ENCODE measurements at regions not wholly inside any gene's neighbourhood (a gene's known extent, or its start where the extent isn't known, plus 50 kb on each side); places are given as distances from the start of the nearest gene placed in this dataset.
"Not testable (repeated sequence)": the region's sequence is repeated elsewhere in the genome, so short reads cannot be mapped to it uniquely, and the experiment has no call there.

DNA sequence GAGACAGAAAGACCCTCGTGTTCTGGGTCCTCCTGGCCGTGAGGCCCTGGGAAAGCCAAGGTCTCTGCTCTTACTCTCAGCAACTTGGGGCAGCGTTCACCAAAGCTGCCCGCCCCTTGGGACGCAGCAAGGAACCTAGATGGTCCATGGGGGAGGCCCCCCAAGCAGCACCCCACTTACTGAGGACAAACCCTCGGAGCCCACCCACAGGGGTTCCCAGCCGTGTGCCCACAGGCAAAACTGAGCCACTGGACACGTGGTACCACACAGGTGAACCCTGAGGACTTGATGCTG is 166.2 kb upstream of the IQSEC1 start:
- Histone ChIP-seq H3K9me3 (replicated peaks) (no peaks in the 10 kb centered on the region), H3K27me3 (replicated peaks) (no peaks in the 10 kb centered on the region), H3K4me1 (replicated peaks) (no peaks in the 10 kb centered on the region), H3K36me3 (no peaks in the 10 kb centered on the region), H3K27ac (no peak overlapping the region), H3K4me3 (no peak overlapping the region)
- DNase-seq (ENCODE audit: low read depth in 1 of 2, low spot score in 2 of 2), result no peak

DNA sequence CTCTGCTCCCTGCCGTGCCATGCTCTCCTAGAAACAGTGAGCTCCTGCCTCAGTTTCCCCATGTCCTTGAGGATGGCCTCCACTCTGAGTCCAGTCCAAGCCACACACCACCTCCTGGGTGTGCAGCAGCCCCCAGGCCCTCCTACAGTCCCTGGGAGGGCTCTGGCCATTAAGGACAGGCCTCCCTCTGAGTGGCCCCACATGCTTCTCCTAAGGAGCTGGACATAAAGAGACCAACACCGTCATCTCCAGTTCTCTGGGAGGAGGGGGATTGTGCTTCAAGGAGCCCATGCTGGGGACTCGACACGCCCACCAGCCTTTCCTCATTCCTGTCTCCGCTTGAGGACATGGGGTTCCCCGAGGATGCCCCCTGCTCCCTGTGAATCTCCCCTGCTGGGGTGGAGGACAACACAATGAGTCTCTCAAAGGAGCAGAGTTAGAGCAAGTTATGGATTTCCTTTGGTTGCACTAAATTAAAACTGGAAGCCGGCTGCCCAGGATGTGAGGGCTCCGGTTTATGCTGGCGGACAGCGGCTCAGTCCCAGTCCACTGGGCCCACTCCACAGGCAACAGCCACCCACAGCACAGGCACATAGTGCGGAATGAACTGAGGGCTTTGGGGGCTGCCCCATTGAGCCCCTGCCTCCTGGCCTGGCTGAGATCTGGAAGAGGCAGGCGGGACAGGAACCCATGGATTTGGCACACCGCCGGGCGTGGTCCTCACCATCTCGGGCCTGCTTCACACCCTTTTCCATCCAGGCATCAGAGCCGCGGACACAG is 165.6 kb upstream of the IQSEC1 start:
- no peaks in the 10 kb centered on the region for H3K4me1 ChIP-seq (replicated peaks)
- H3K27ac ChIP-seq, result no peak overlapping the region
- no peak overlapping the region for H3K4me3 ChIP-seq
- H3K9me3 ChIP-seq (replicated peaks), result no peaks in the 10 kb centered on the region
- H3K27me3 ChIP-seq (replicated peaks), result no peaks in the 10 kb centered on the region
- H3K36me3 ChIP-seq, result no peaks in the 10 kb centered on the region
- DNase-seq (ENCODE audit: low read depth in 1 of 2, low spot score in 2 of 2), result no peak

GRCh38 chr3:13237776-13238490 is 164.7 kb upstream of the IQSEC1 start:
- H3K4me3 ChIP-seq, result no peak overlapping the region
- no peaks in the 10 kb centered on the region for H3K36me3 ChIP-seq
- no peaks in the 10 kb centered on the region for H3K9me3 ChIP-seq (replicated peaks)
- H3K4me1 ChIP-seq (replicated peaks), result no peaks in the 10 kb centered on the region
- DNase-seq (ENCODE audit: low read depth in 1 of 2, low spot score in 2 of 2), result no peak
- H3K27ac ChIP-seq, result no peak overlapping the region
- no peaks in the 10 kb centered on the region for H3K27me3 ChIP-seq (replicated peaks)

DNA sequence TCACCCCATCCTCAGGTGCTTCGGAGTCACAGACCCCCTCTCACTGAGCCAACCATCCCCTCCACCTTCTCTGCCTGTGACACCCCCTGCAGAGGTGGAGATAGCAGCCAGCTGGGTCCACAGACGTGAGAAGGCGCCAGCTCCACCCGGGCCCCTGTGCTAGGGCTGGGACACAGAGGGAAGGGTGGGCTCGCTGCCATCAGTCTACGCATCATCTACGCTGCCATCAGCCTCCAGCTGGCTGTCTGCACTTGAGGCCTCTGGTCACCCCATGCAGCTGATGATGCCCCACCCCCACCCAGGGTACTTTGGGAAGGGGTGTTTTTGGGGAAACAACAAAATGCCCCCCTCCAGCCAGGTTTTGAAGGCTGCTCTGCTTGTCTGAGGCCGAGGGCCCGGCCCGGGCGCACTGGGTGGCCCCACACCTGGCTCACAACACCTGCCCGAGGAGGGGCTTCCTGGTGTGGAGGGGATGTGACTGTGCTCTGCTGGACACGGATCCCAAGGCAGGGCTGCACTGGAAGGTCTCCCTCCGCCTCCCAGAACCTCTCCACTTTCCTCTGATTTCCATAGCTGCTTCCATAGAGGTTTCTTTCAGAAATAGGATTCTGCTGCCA is 163.4 kb upstream of the IQSEC1 start:
- Histone ChIP-seq H3K27ac (no peak overlapping the region), H3K4me1 (replicated peaks) (no peaks in the 10 kb centered on the region), H3K9me3 (replicated peaks) (no peaks in the 10 kb centered on the region), H3K4me3 (no peak overlapping the region), H3K27me3 (replicated peaks) (no peaks in the 10 kb centered on the region), H3K36me3 (no peaks in the 10 kb centered on the region)
- no peak for DNase-seq (ENCODE audit: low read depth in 1 of 2, low spot score in 2 of 2)

GRCh38 chr3:13235897-13236296 is 162.7 kb upstream of the IQSEC1 start:
- Histone ChIP-seq H3K4me1 (replicated peaks) (no peaks in the 10 kb centered on the region), H3K27me3 (replicated peaks) (no peaks in the 10 kb centered on the region), H3K4me3 (no peak overlapping the region), H3K9me3 (replicated peaks) (no peaks in the 10 kb centered on the region), H3K27ac (no peak overlapping the region), H3K36me3 (no peaks in the 10 kb centered on the region)
- DNase-seq (ENCODE audit: low read depth in 1 of 2, low spot score in 2 of 2), result no peak

DNA sequence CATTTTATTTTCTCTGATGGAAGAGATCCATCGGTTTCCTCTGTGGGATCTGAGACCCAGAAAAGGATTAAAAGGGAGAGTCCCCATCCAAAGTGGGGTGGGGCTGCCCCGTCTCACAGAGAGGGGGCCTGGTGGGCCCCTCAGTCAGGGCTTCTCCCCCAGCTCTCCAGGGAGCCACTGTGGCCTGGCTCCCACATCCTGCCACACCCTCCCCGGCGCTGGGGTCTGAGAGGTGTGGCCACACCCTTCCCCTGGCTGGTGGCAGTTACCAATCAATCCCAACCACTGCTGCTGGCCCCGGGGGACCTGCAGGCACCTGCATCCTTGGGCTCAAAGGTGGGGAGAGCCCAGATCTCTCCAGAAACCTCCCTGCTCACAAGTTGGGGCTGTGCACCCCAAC is 161.8 kb upstream of the IQSEC1 start:
- Histone ChIP-seq H3K27ac (no peak overlapping the region), H3K9me3 (replicated peaks) (no peaks in the 10 kb centered on the region)

GRCh38 chr3:13234666-13235065 is 161.4 kb upstream of the IQSEC1 start:
- DNase-seq (ENCODE audit: low read depth in 1 of 2, low spot score in 2 of 2), result no peak
- H3K4me1 ChIP-seq (replicated peaks), result no peaks in the 10 kb centered on the region
- no peaks in the 10 kb centered on the region for H3K36me3 ChIP-seq
- no peak overlapping the region for H3K27ac ChIP-seq
- H3K27me3 ChIP-seq (replicated peaks), result no peaks in the 10 kb centered on the region
- H3K9me3 ChIP-seq (replicated peaks), result no peaks in the 10 kb centered on the region
- H3K4me3 ChIP-seq, result no peak overlapping the region

More for the DNA sequence above, 161.8 kb upstream of the IQSEC1 start:
- no peak overlapping the region for H3K4me3 ChIP-seq
- H3K27me3 ChIP-seq (replicated peaks), result no peaks in the 10 kb centered on the region
- H3K4me1 ChIP-seq (replicated peaks), result no peaks in the 10 kb centered on the region
- DNase-seq (ENCODE audit: low read depth in 1 of 2, low spot score in 2 of 2), result no peak
- H3K36me3 ChIP-seq, result no peaks in the 10 kb centered on the region

- H3K27ac ChIP-seq, result no peak overlapping the region
- no peaks in the 10 kb centered on the region for H3K36me3 ChIP-seq
- H3K4me3 ChIP-seq, result no peak overlapping the region
- H3K9me3 ChIP-seq (replicated peaks), result no peaks in the 10 kb centered on the region
- H3K27me3 ChIP-seq (replicated peaks), result no peaks in the 10 kb centered on the region
- DNase-seq (ENCODE audit: low read depth in 1 of 2, low spot score in 2 of 2), result no peak
- H3K4me1 ChIP-seq (replicated peaks), result no peaks in the 10 kb centered on the region
These were observed 160.6 kb upstream of the IQSEC1 start for GRCh38 chr3:13233487-13234485.

DNA sequence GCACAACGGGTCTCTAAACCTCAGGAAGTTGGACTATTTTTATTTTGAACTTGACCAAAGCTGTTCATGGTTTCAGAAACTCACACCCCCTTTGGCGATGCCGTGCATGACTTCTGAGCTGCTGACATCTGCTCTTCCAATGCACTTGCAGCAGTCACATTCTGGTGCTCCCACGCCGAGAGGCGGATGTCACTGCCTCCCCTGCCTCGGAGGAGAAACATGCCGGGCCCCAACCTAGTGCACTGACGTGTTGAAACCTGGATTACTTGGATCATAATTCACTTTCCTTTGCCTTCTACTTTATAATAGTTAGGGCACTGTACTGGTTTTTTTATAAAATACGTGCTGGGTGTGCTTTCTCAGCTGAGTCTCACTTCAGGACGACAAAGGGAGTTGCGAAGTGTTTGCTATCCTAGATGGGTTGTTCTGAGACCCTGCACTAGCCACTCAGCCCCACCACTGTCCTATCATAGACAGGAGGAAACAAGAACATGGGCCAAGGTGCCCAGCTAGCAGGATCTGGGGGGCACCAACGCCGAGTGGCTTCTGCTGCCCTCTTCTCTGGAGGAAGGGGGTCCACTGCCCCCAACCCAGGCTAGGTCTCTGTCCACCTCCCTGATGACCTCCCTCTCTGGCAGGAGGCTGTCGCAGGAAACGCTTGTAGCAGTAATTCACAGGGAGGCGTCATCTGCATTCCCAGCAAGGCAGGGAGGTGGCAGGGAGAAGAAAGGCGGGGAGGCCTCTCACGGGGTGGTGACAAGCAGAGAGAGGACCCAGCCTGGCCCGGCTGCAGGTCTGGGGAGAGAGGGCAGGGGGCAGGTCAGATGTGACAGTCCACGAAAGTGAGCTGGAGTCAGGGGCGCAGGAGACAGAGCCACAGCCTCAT is 158.8 kb upstream of the IQSEC1 start:
- no peaks in the 10 kb centered on the region for H3K36me3 ChIP-seq
- H3K27me3 ChIP-seq (replicated peaks), result no peaks in the 10 kb centered on the region
- no peak overlapping the region for H3K27ac ChIP-seq
- H3K4me3 ChIP-seq, result no peak overlapping the region
- no peaks in the 10 kb centered on the region for H3K4me1 ChIP-seq (replicated peaks)
- H3K9me3 ChIP-seq (replicated peaks), result no peaks in the 10 kb centered on the region
- DNase-seq (ENCODE audit: low read depth in 1 of 2, low spot score in 2 of 2), result no peak

GRCh38 chr3:13229273-13229949 is 156.2 kb upstream of the IQSEC1 start:
- no peak overlapping the region for H3K27ac ChIP-seq
- no peaks in the 10 kb centered on the region for H3K36me3 ChIP-seq
- DNase-seq (ENCODE audit: low read depth in 1 of 2, low spot score in 2 of 2), result no peak
- no peak overlapping the region for H3K4me3 ChIP-seq
- H3K9me3 ChIP-seq (replicated peaks), result no peaks in the 10 kb centered on the region
- no peaks in the 10 kb centered on the region for H3K4me1 ChIP-seq (replicated peaks)
- no peaks in the 10 kb centered on the region for H3K27me3 ChIP-seq (replicated peaks)

DNA sequence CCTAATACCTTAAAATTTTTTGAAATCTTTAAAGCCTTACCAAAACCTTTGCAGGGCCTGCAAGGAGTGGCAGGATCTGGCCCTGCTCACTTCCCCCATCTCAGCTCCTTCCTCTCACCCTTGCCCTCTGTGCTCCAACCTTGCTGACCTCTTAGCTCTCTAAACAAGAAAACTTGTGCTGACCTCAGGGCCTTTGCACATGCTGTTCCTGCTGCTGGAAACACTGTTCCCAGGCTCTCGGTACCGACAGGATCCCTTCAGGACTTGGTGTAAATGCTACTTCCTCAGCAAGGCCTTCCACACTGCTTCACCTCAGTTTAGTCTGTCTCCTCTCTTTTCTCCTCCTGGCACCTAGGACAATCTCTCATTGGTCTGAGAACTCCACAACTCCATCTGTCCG is 155.4 kb upstream of the IQSEC1 start:
- H3K9me3 ChIP-seq (replicated peaks), result no peaks in the 10 kb centered on the region
- H3K27ac ChIP-seq, result no peak overlapping the region
- H3K27me3 ChIP-seq (replicated peaks), result no peaks in the 10 kb centered on the region
- H3K36me3 ChIP-seq, result no peaks in the 10 kb centered on the region
- no peak for DNase-seq (ENCODE audit: low read depth in 1 of 2, low spot score in 2 of 2)
- H3K4me1 ChIP-seq (replicated peaks), result no peaks in the 10 kb centered on the region
- no peak overlapping the region for H3K4me3 ChIP-seq

- H3K27me3 ChIP-seq (replicated peaks); H3K4me3 ChIP-seq; H3K4me1 ChIP-seq (replicated peaks); H3K9me3 ChIP-seq (replicated peaks); H3K36me3 ChIP-seq; H3K27ac ChIP-seq; DNase-seq (ENCODE audit: low read depth in 1 of 2, low spot score in 2 of 2): not testable (repeated sequence)
These were observed 154.9 kb upstream of the IQSEC1 start for GRCh38 chr3:13228169-13228568.
